Psoas muscle (tissue), 7 donors: ENCODE measurements at regions not wholly inside any gene's neighbourhood (a gene's known extent, or its start where the extent isn't known, plus 50 kb on each side); places are given as distances from the start of the nearest gene placed in this dataset.

Experiments
- ATAC-seq, 4 donors: fragments of 200-7000 bp; cut with Tn5 transposase; one replicate each; pipeline ENCODE4 v1.9.1; 2020; ENCODE audit warnings: moderate library complexity in 3 of 4, mild to moderate bottlenecking in 2 of 4
- DNase-seq, 2 donors: peaks; one replicate each; pipeline ENCODE4 v3.0.0-alpha.2; 2020
- H3K27ac ChIP-seq: fragments of 200-600 bp; one replicate; pipeline ENCODE4 v1.8.0; 2022
- H3K27me3 ChIP-seq, 3 donors: fragments of 200-600 bp in 1 of 3; one replicate each; pipeline versions ENCODE4 v1.6.1 to v1.8.0; 2013 to 2022; ENCODE audit warnings: low read length in 2 of 3, mild to moderate bottlenecking in 2 of 3, moderate library complexity in 1 of 3; ENCODE audit not compliant: insufficient read depth in 3 of 3
- H3K36me3 ChIP-seq, 2 donors: fragments of 200-600 bp in 1 of 2; one replicate each; pipeline versions ENCODE4 v1.6.1 to v1.8.0; 2013 to 2022; ENCODE audit warnings: low read depth in 1 of 2, mild to moderate bottlenecking in 1 of 2, moderate library complexity in 1 of 2; ENCODE audit not compliant: insufficient read depth in 1 of 2
- H3K4me1 ChIP-seq: fragments of 200-600 bp; one replicate; pipeline ENCODE4 v1.8.0; 2022
- H3K4me3 ChIP-seq: fragments of 200-600 bp; one replicate; pipeline ENCODE4 v1.8.0; 2022; ENCODE audit warnings: mild to moderate bottlenecking
- H3K9me3 ChIP-seq: fragments of 200-600 bp; one replicate; pipeline ENCODE4 v1.8.0; 2022
- WGBS, 3 donors: extraction: QIAGEN DNeasy Blood & Tissue Kit; methylation state at CpG; one replicate each; pipeline versions ENCODE4 v1.1.6 to v1.1.7; 2013; 5-methylcytosine and 5-hydroxymethylcytosine counted together
- intact Hi-C, 2 donors: fragments of 100-400 bp; cut with DNase I; formaldehyde crosslinking; loops; one replicate each; pipeline versions ENCODE4 v1.11.0 to v1.14.2; 2022
- TF ChIP-seq, protein P1 (sequence below): fragments of 200-600 bp; IDR thresholded peaks from one replicate; pipeline ENCODE4 v1.8.0; 2022; ENCODE audit warnings: antibody characterized with exemption
- donor health status: healthy with polysubstance abuse.
- donor health status: DM: no; HTN: no; CAD: no; lungs with moderate emphysema.
- donor health status: Bipolar disorder and iron deficiency.
- donor health status: healthy.
- donor health status: DM: yes; HTN: yes; CAD: no.
- donor health status: DM: no; HTN: no; CAD: no.
- donor health status: DM: yes; HTN: yes; CAD: no.

- Histone ChIP-seq H3K27me3 (peaks cover 0 to 3% (median 0%) of the 10 kb centered on the region in 3 donors), H3K4me1 (no peaks in the 10 kb centered on the region), H3K36me3 (no peaks in the 10 kb centered on the region), H3K9me3 (no peaks in the 10 kb centered on the region), H3K27ac (no peak overlapping the region), H3K4me3 (no peak overlapping the region)
- intact Hi-C loops, result no loop called here
- TF ChIP-seq, protein P1, sequence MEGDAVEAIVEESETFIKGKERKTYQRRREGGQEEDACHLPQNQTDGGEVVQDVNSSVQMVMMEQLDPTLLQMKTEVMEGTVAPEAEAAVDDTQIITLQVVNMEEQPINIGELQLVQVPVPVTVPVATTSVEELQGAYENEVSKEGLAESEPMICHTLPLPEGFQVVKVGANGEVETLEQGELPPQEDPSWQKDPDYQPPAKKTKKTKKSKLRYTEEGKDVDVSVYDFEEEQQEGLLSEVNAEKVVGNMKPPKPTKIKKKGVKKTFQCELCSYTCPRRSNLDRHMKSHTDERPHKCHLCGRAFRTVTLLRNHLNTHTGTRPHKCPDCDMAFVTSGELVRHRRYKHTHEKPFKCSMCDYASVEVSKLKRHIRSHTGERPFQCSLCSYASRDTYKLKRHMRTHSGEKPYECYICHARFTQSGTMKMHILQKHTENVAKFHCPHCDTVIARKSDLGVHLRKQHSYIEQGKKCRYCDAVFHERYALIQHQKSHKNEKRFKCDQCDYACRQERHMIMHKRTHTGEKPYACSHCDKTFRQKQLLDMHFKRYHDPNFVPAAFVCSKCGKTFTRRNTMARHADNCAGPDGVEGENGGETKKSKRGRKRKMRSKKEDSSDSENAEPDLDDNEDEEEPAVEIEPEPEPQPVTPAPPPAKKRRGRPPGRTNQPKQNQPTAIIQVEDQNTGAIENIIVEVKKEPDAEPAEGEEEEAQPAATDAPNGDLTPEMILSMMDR, result no peak
- 37 to 74% (median 61%) methylated on average over 1 of the region's 1 CpG for WGBS, 3 donors
- ATAC-seq (no peak), DNase-seq (no peak)
These were observed 602.1 kb upstream of the ZNF385D start for GRCh38 chr3:22353126-22353525.

DNA sequence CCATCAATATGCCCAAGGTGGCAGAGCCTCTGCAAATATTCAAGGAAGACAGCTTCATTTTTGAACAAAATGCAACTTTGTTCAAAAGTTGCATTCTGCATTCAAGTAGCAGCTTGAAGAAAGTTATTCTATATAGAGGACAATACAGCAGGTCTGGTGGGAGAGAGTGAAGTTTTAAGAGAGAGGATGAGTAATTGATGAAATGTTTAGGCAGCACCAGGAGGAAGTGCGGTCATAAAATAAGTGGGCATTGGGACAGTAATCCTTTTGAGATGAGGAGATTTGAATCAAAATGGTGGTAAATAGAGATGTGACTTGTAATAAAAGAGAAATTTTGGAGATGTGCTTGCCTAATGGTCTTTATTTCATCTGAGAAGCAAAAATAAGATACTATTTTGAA, 607.3 kb upstream of the ZNF385D start:
- Histone ChIP-seq H3K9me3 (no peaks in the 10 kb centered on the region), H3K4me3 (no peak overlapping the region), H3K36me3 (no peaks in the 10 kb centered on the region), H3K4me1 (no peaks in the 10 kb centered on the region), H3K27ac (no peak overlapping the region), H3K27me3 (no peaks in the 10 kb centered on the region)
- ATAC-seq (no peak), DNase-seq (no peak)
- WGBS, 3 donors, result 87 to 97% (median 92%) methylated on average over 1 of the region's 1 CpG
- intact Hi-C loops, result no loop called here
- TF ChIP-seq, protein P1, result no peak

GRCh38 chr3:22360164-22360563, 609.2 kb upstream of the ZNF385D start:
- DNase-seq (no peak), ATAC-seq (no peak)
- TF ChIP-seq, protein P1, result no peak
- no peak overlapping the region for H3K4me3 ChIP-seq
- intact Hi-C loops, result no loop called here
- 69 to 74% (median 70%) methylated on average over 6 of the region's 6 CpGs for WGBS, 3 donors
- H3K27ac ChIP-seq, result no peak overlapping the region
- no peaks in the 10 kb centered on the region for H3K9me3 ChIP-seq
- H3K27me3 ChIP-seq, result no peaks in the 10 kb centered on the region
- no peaks in the 10 kb centered on the region for H3K4me1 ChIP-seq
- H3K36me3 ChIP-seq, result no peaks in the 10 kb centered on the region

- peak in 1 of 4 donors; percentile 59 for ATAC-seq
- no peaks in the 10 kb centered on the region for H3K27me3 ChIP-seq
- intact Hi-C loops, result no loop called here
- DNase-seq, result no peak
- H3K36me3 ChIP-seq, result no peaks in the 10 kb centered on the region
- H3K27ac ChIP-seq, result no peak overlapping the region
- no peaks in the 10 kb centered on the region for H3K4me1 ChIP-seq
- TF ChIP-seq, protein P1, result no peak
- 49 to 63% (median 50%) methylated on average over 2 of the region's 2 CpGs for WGBS, 3 donors
- no peak overlapping the region for H3K4me3 ChIP-seq
- no peaks in the 10 kb centered on the region for H3K9me3 ChIP-seq
These were observed 610.0 kb upstream of the ZNF385D start for GRCh38 chr3:22360970-22361369.

DNA sequence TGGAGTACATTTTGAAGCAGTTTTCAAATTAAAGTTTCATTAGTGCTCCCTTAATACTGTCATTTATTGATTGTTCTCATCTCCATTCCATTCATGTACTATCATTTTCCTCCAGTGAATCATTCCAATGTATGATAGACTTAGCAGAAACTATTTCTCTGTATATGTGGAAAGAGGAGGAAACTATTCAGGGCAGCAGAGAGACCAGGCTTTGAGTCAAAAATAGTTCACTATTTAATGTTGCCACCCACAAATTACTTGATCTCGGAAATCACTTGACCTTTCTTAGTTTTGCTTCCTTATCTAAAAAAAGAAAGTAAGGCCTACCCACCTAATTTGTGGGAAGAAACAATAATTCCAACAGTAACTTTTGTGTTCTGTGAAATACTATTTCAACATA, 610.5 kb upstream of the ZNF385D start:
- no peaks in the 10 kb centered on the region for H3K36me3 ChIP-seq
- no peak overlapping the region for H3K4me3 ChIP-seq
- no peaks in the 10 kb centered on the region for H3K27me3 ChIP-seq
- WGBS, 3 donors, result 55 to 63% (median 55%) methylated on average over 1 of the region's 1 CpG
- TF ChIP-seq, protein P1, result no peak
- H3K4me1 ChIP-seq, result no peaks in the 10 kb centered on the region
- intact Hi-C loops, result no loop called here
- H3K9me3 ChIP-seq, result no peaks in the 10 kb centered on the region
- no peak overlapping the region for H3K27ac ChIP-seq
- no peak for ATAC-seq
- DNase-seq, result no peak
